T-cell (primary cell): ENCODE measurements at regions not wholly inside any gene's neighbourhood (a gene's known extent, or its start where the extent isn't known, plus 50 kb on each side); places are given as distances from the start of the nearest gene placed in this dataset.

Source experiments
- ATAC-seq, 4 experiments: fragments of 200-7000 bp in 3 of 4; fragments of 150-1000 bp in 1 of 4; cut with Tn5 transposase; replicated peaks in 1 of 4; 1 replicate in 3 of 4; 2 replicates in 1 of 4; pipeline ENCODE4 v1.10.0; 2021; ENCODE audit warnings: moderate library complexity in 3 of 4, mild to moderate bottlenecking in 2 of 4, moderate number of reproducible peaks in 1 of 4
- CTCF ChIA-PET, 2 donors: fragments of 300-600 bp; sonication (Branson Sonifier 250); formaldehyde crosslinking; loops; one replicate each; lab custom pipeline; 2022; ENCODE audit warnings: antibody characterized with exemption in 2 of 2; lab: Charles Lee
- POLR2A ChIA-PET, 2 donors: fragments of 300-600 bp; sonication (Branson Sonifier 250); formaldehyde crosslinking; loops; one replicate each; lab custom pipeline; 2022; ENCODE audit warnings: antibody characterized with exemption in 2 of 2; lab: Charles Lee
- DNase-seq, 35 experiments: peaks; one replicate each; pipeline versions ENCODE4 v3.0.0 to v3.0.0-alpha.2; 2013 to 2023
- H3K27ac ChIP-seq: one replicate; pipeline ENCODE4 v1.5.1; 2013; ENCODE audit warnings: low read length
- H3K27me3 ChIP-seq, 2 experiments: replicated peaks in 1 of 2; 1 replicate in 1 of 2; 2 replicates in 1 of 2; pipeline versions ENCODE4 v1.6.1 to v1.7.0; 2013; ENCODE audit warnings: low read length in 1 of 2, mixed read lengths in 1 of 2; ENCODE audit not compliant: control insufficient read depth in 2 of 2, insufficient read depth in 2 of 2; ENCODE audit errors: extremely low read depth in 1 of 2
- H3K36me3 ChIP-seq, 2 donors: 1 replicate in 1 of 2; 2 replicates in 1 of 2; pipeline versions ENCODE4 v1.6.1 to v1.7.0; 2013; ENCODE audit warnings: low read length in 1 of 2; ENCODE audit not compliant: control insufficient read depth in 2 of 2, insufficient read depth in 1 of 2; ENCODE audit errors: extremely low read depth in 1 of 2
- H3K4me1 ChIP-seq, 2 experiments: 1 replicate in 1 of 2; 2 replicates in 1 of 2; pipeline versions ENCODE4 v1.6.1 to v1.7.0; 2013; ENCODE audit warnings: low read length in 2 of 2, mixed read lengths in 1 of 2; ENCODE audit not compliant: insufficient read depth in 2 of 2, control insufficient read depth in 1 of 2; ENCODE audit errors: extremely low read depth in 1 of 2
- H3K4me3 ChIP-seq, 2 donors: 1 replicate in 1 of 2; 2 replicates in 1 of 2; pipeline versions ENCODE4 v1.5.1 to v1.7.0; 2013; ENCODE audit warnings: mild to moderate bottlenecking in 2 of 2, low read length in 1 of 2, moderate library complexity in 1 of 2; ENCODE audit not compliant: control insufficient read depth in 1 of 2; ENCODE audit errors: extremely low read depth in 1 of 2
- H3K9me3 ChIP-seq: 2 replicates; pipeline ENCODE4 v1.7.0; 2013
- H3K27ac Mint-ChIP-seq, 2 donors: one replicate each; pipeline ENCODE4 v1.8.0; 2020 to 2021; ENCODE audit warnings: mild to moderate bottlenecking in 2 of 2, mixed read lengths in 2 of 2
- H3K27me3 Mint-ChIP-seq, 2 donors: one replicate each; pipeline ENCODE4 v1.8.0; 2021 to 2022; ENCODE audit warnings: mixed read lengths in 2 of 2
- H3K36me3 Mint-ChIP-seq: one replicate; pipeline ENCODE4 v1.8.0; 2021; ENCODE audit warnings: mixed read lengths
- H3K4me1 Mint-ChIP-seq, 3 donors: one replicate each; pipeline ENCODE4 v1.8.0; 2020 to 2022; ENCODE audit warnings: mixed read lengths in 3 of 3, mild to moderate bottlenecking in 1 of 3
- H3K4me3 Mint-ChIP-seq, 3 donors: one replicate each; pipeline ENCODE4 v1.8.0; 2020 to 2022; ENCODE audit warnings: mild to moderate bottlenecking in 3 of 3, mixed read lengths in 3 of 3, moderate library complexity in 3 of 3
- H3K9me3 Mint-ChIP-seq, 3 donors: one replicate each; pipeline ENCODE4 v1.8.0; 2020 to 2022; ENCODE audit warnings: mixed read lengths in 3 of 3
- WGBS: methylation state at CpG from one replicate; pipeline ENCODE4 v1.1.5; 2013; ENCODE audit warnings: missing lambda C conversion rate; ENCODE audit not compliant: insufficient coverage; 5-methylcytosine and 5-hydroxymethylcytosine counted together

DNA sequence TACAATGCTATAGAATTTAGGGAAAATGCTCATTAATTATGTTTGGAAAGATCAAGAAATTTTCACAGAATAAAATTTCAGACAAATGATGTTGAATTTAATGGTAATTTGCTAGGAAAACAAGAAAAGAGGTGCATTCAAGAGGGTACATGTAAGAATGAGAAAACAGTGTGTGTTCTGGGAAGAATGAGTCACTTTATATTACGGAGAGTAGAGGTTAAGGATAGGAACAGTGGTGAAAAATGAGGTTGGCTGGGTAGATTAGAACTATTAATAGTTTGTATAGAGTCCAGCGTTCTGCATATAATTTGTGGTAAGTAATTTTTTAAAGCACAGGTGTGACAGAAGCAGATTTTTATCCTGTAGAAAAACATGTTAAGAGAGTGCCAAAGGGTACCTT is 336.7 kb upstream of the MBL2 start:
- no peaks in the 10 kb centered on the region for H3K4me1 Mint-ChIP-seq
- Histone ChIP-seq H3K9me3 (no peaks in the 10 kb centered on the region), H3K27me3 (no peaks in the 10 kb centered on the region), H3K36me3 (no peaks in the 10 kb centered on the region), H3K4me1 (no peaks in the 10 kb centered on the region), H3K4me3 (no peak overlapping the region), H3K27ac (no peak overlapping the region)
- DNase-seq = no peak
- ATAC-seq = no peak
- POLR2A ChIA-PET = no interaction called here
- no peaks in the 10 kb centered on the region for H3K36me3 Mint-ChIP-seq
- CTCF ChIA-PET = interaction anchor here in 1 of 2 donors (0.6 kb wide), 1 partner anchor 1215 kb away, joined by 3 read pairs; no protein-coding TSS in a partner anchor
- no peak overlapping the region for H3K27ac Mint-ChIP-seq
- 83% methylated on average over 2 of the region's 2 CpGs for whole genome bisulfite sequencing
- no peaks in the 10 kb centered on the region for H3K27me3 Mint-ChIP-seq
- H3K4me3 Mint-ChIP-seq = no peak overlapping the region
- peaks cover 11 to 29% (median 14%) of the 10 kb centered on the region in 3 donors for H3K9me3 Mint-ChIP-seq

DNA sequence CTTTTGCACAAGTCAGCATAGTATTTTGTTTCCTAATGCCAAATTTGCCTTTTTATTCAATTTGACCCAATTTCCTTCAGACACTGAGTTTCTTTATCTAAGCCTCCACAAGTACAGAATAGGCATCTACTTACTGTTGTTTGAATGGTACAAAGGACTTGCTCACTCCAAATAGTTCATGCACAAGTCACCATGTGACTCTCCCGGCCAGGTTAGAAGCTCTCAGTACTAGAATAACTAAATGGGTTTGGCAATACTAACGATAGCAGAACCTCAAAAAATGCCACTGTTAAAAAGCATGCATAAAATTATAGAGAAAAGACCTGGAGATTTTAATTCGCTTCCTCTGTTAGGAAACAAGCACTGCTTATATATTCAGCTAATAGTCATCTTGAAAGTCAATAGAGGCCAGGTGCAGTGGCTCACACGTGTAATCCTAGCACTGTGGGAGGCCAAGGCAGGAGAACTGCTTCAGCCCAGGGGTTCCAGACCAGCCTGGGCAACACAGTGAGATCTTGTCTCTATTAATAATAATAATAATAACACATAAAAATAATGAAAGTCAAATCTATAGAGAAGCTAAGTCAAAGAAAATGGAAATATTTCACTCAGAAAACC is 335.8 kb upstream of the MBL2 start:
- CTCF ChIA-PET = interaction anchor here in 1 of 2 donors (0.6 kb wide), 1 partner anchor 1214 kb away, joined by 3 read pairs; no protein-coding TSS in a partner anchor
- Mint-ChIP-seq H3K27ac (no peak overlapping the region), H3K27me3 (no peaks in the 10 kb centered on the region), H3K9me3 (peaks cover 11 to 30% (median 14%) of the 10 kb centered on the region in 3 donors), H3K4me1 (no peaks in the 10 kb centered on the region), H3K4me3 (no peak overlapping the region), H3K36me3 (no peaks in the 10 kb centered on the region)
- ATAC-seq = no peak
- Histone ChIP-seq H3K36me3 (no peaks in the 10 kb centered on the region), H3K27ac (no peak overlapping the region), H3K27me3 (no peaks in the 10 kb centered on the region), H3K9me3 (no peaks in the 10 kb centered on the region), H3K4me1 (no peaks in the 10 kb centered on the region), H3K4me3 (no peak overlapping the region)
- no peak for DNase-seq
- 92% methylated on average over 2 of the region's 4 CpGs for WGBS
- POLR2A ChIA-PET = no interaction called here

DNA sequence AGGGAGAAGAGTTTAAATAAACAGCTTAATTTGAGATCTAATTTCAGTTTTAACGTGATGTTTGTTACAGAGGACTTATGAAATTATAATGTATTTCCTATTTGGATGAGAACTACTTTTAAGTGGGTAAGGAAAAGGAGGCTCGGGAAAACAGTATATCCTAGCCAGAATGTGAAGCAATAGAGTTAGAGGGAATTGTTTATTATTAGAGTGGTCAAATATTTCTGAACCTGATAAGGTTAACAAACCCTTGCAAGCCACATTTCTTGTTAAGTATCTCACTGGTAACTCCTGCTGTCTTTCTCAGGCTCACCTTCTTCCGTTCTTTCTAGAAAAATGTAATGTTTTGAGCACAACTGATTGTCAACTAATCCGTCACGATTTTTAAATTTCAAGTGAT is 335.1 kb upstream of the MBL2 start:
- H3K36me3 ChIP-seq = no peaks in the 10 kb centered on the region
- H3K4me3 Mint-ChIP-seq = no peak overlapping the region
- H3K4me1 Mint-ChIP-seq = no peaks in the 10 kb centered on the region
- peaks cover 11 to 30% (median 18%) of the 10 kb centered on the region in 3 donors for H3K9me3 Mint-ChIP-seq
- no peak for ATAC-seq
- CTCF ChIA-PET = no interaction called here
- no peak overlapping the region for H3K27ac Mint-ChIP-seq
- no peak for DNase-seq
- POLR2A ChIA-PET = no interaction called here
- H3K27me3 ChIP-seq = no peaks in the 10 kb centered on the region
- H3K9me3 ChIP-seq = no peaks in the 10 kb centered on the region
- H3K27ac ChIP-seq = no peak overlapping the region
- no peaks in the 10 kb centered on the region for H3K36me3 Mint-ChIP-seq
- no peaks in the 10 kb centered on the region for H3K27me3 Mint-ChIP-seq
- H3K4me1 ChIP-seq = no peaks in the 10 kb centered on the region
- WGBS = no CpG with 5 or more reads among the region's 5 CpGs
- H3K4me3 ChIP-seq = no peak overlapping the region

DNA sequence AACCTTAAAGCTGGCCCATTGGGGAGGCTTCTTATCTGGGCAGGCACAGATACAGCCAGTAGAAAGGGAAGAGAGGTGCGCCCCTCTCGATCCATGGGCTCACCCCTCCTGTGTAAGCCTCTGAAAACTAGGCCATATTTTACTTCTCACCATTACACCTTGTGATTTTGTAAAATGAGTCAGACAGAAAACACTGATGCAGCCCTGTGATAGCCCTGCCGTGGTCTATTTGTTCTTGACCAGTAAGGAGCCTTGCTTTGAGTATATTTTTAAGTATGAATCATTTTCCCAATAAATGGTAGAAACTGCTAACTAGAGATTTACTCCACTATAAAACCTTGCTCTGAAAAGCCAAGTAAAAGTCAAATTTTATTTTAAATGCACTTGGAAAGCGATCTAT is 329.8 kb upstream of the MBL2 start:
- Histone ChIP-seq H3K27ac (no peak overlapping the region), H3K9me3 (no peaks in the 10 kb centered on the region), H3K4me3 (no peak overlapping the region), H3K4me1 (no peaks in the 10 kb centered on the region), H3K27me3 (no peaks in the 10 kb centered on the region), H3K36me3 (no peaks in the 10 kb centered on the region)
- no CpG with 5 or more reads among the region's 4 CpGs for WGBS
- Mint-ChIP-seq H3K27ac (no peak overlapping the region), H3K27me3 (no peaks in the 10 kb centered on the region), H3K9me3 (peaks cover 13 to 24% (median 15%) of the 10 kb centered on the region in 3 donors), H3K4me3 (no peak overlapping the region), H3K36me3 (no peaks in the 10 kb centered on the region), H3K4me1 (no peaks in the 10 kb centered on the region)
- no peak for ATAC-seq
- POLR2A ChIA-PET = no interaction called here
- CTCF ChIA-PET = no interaction called here
- DNase-seq = no peak

DNA sequence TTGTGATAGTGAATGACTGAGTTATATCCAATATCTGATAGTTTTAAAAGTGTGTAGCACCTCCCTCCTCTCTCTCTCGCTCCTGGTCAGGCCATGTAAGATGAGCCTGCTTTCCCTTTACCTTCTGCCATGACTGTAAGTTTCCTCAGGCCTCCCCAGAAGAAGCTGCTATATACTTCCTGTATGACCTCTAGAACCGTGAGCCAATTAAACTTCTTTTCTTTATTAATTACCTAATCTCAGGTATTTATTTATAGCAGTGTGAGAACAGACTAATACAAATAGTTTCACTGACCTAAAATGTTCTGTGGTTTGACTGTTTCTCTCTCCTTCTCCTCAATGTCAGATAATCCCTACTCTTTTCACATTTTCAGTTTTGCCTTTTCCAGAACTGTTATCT is 321.3 kb upstream of the MBL2 start:
- Histone ChIP-seq H3K27me3 (no peaks in the 10 kb centered on the region), H3K4me1 (no peaks in the 10 kb centered on the region), H3K27ac (no peak overlapping the region), H3K9me3 (no peaks in the 10 kb centered on the region), H3K36me3 (no peaks in the 10 kb centered on the region), H3K4me3 (no peak overlapping the region)
- H3K9me3 Mint-ChIP-seq = peaks cover 7 to 33% (median 11%) of the 10 kb centered on the region in 3 donors
- ChIA-PET POLR2A (no interaction called here), CTCF (no interaction called here)
- no peaks in the 10 kb centered on the region for H3K27me3 Mint-ChIP-seq
- no peak overlapping the region for H3K27ac Mint-ChIP-seq
- H3K4me3 Mint-ChIP-seq = no peak overlapping the region
- H3K36me3 Mint-ChIP-seq = no peaks in the 10 kb centered on the region
- DNase-seq (no peak), ATAC-seq (no peak)
- H3K4me1 Mint-ChIP-seq = no peaks in the 10 kb centered on the region
- WGBS = no CpG with 5 or more reads among the region's 2 CpGs

DNA sequence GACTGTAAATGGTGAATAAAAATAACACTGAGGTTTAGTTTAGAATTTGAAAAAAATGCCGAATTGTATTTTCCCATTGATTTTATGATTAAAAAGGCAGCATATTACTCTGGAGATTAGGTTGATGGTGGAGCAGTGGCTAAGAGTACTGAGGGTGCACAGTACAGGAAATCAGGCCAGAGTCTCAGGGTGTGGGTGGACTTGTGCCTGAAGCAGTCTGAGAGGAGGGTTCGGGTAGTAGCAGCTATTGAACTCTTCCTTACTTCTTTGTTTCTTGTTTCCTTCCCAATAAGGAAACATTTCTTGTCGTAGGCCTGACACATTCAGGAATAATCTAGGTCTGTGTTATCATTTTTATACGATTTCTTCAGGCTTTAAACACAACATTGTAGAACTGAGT is 319.0 kb upstream of the MBL2 start:
- no peak for ATAC-seq

DNA sequence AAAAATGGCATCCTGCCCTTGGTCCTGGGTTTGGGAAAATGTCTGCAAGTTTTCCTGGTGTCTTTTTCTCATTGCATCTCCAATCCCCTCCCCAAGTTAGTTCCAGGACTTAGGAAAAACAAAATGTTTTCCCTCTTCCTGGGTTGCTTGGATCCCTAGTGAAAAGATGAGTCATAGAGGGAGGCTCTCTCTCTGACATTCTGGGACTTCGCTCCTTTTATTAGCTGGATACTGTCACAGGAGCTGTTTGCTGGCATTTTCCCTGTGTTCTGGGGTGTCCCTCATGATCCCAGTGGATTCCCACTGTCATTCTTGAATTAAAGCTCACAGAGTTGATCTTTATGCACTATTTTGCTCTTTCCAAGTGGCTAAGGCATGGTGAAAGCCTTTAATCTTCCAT is 316.4 kb upstream of the MBL2 start:
- ChIA-PET CTCF (no interaction called here), POLR2A (no interaction called here)
- H3K36me3 ChIP-seq = no peaks in the 10 kb centered on the region
- ATAC-seq = no peak
- H3K27me3 Mint-ChIP-seq = no peaks in the 10 kb centered on the region
- no peaks in the 10 kb centered on the region for H3K27me3 ChIP-seq
- peaks cover 9 to 49% (median 9%) of the 10 kb centered on the region in 3 donors for H3K9me3 Mint-ChIP-seq
- WGBS = 63% methylated on average over 1 of the region's 1 CpG
- no peak overlapping the region for H3K4me3 Mint-ChIP-seq
- no peaks in the 10 kb centered on the region for H3K4me1 Mint-ChIP-seq
- H3K27ac Mint-ChIP-seq = no peak overlapping the region
- H3K27ac ChIP-seq = no peak overlapping the region
- no peaks in the 10 kb centered on the region for H3K36me3 Mint-ChIP-seq
- H3K4me1 ChIP-seq = no peaks in the 10 kb centered on the region
- no peaks in the 10 kb centered on the region for H3K9me3 ChIP-seq
- DNase-seq = no peak
- H3K4me3 ChIP-seq = no peak overlapping the region

More for the DNA sequence above, 319.0 kb upstream of the MBL2 start:
- no peaks in the 10 kb centered on the region for H3K9me3 ChIP-seq
- Mint-ChIP-seq H3K36me3 (no peaks in the 10 kb centered on the region), H3K27ac (no peak overlapping the region), H3K27me3 (no peaks in the 10 kb centered on the region), H3K4me3 (no peak overlapping the region), H3K9me3 (peaks cover 3 to 34% (median 4%) of the 10 kb centered on the region in 3 donors), H3K4me1 (no peaks in the 10 kb centered on the region)
- DNase-seq = no peak
- H3K4me1 ChIP-seq = no peaks in the 10 kb centered on the region
- ChIA-PET CTCF (no interaction called here), POLR2A (no interaction called here)
- H3K4me3 ChIP-seq = no peak overlapping the region
- H3K36me3 ChIP-seq = no peaks in the 10 kb centered on the region
- no peak overlapping the region for H3K27ac ChIP-seq
- H3K27me3 ChIP-seq = no peaks in the 10 kb centered on the region
- 88% methylated on average over 1 of the region's 4 CpGs for WGBS
